A673 (cell line): ENCODE measurements at regions not wholly inside any gene's neighbourhood (a gene's known extent, or its start where the extent isn't known, plus 50 kb on each side); places are given as distances from the start of the nearest gene placed in this dataset.

Source experiments
- BruUV-seq: library from RNA; stranded (reverse); fragments of 400-500 nt; replicated peaks from 2 replicates; lab custom pipeline; 2021; lab: Mats Ljungman, UMichigan
- CTCF ChIA-PET: fragments of 300-600 bp; sonication (Branson Sonifier 250); formaldehyde crosslinking; loops from one replicate; lab custom pipeline; 2022; ENCODE audit warnings: antibody characterized with exemption; lab: Charles Lee
- POLR2A ChIA-PET: fragments of 300-600 bp; sonication (Branson Sonifier 250); formaldehyde crosslinking; loops from one replicate; lab custom pipeline; 2022; ENCODE audit warnings: antibody characterized with exemption; ENCODE audit not compliant: low non-redundant PET; lab: Charles Lee
- DNase-seq: peaks from one replicate; pipeline ENCODE4 v3.0.0-alpha.2; 2015; ENCODE audit warnings: low spot score
- H3K27ac ChIP-seq: fragments of 200-600 bp; sonication (generic); 2 replicates; pipeline ENCODE4 v1.5.1; 2016; ENCODE audit warnings: mixed run types, low read depth, mild to moderate bottlenecking, mixed read lengths, antibody characterized with exemption, low read length; ENCODE audit not compliant: poor library complexity, severe bottlenecking
- H3K27me3 ChIP-seq: fragments of 200-600 bp; sonication (generic); replicated peaks from 2 replicates; pipeline ENCODE4 v1.6.1; 2017; ENCODE audit warnings: mixed run types, low read depth, mild to moderate bottlenecking, mixed read lengths, antibody characterized with exemption, low read length; ENCODE audit not compliant: insufficient read depth, poor library complexity
- H3K36me3 ChIP-seq: fragments of 200-600 bp; sonication (generic); 2 replicates; pipeline ENCODE4 v1.6.1; 2016; ENCODE audit warnings: mixed run types, mild to moderate bottlenecking, mixed read lengths, antibody characterized with exemption, low read length; ENCODE audit not compliant: insufficient read depth, poor library complexity, severe bottlenecking
- H3K4me1 ChIP-seq: fragments of 200-600 bp; sonication (generic); 2 replicates; pipeline ENCODE4 v1.6.1; 2017; ENCODE audit warnings: mixed run types, mild to moderate bottlenecking, mixed read lengths, antibody characterized with exemption, low read length; ENCODE audit not compliant: insufficient read depth, poor library complexity, severe bottlenecking
- H3K4me3 ChIP-seq: fragments of 200-600 bp; sonication (generic); 2 replicates; pipeline ENCODE4 v1.5.1; 2016; ENCODE audit warnings: low read depth, mixed run types, mild to moderate bottlenecking, mixed read lengths, low read length; ENCODE audit not compliant: poor library complexity, severe bottlenecking
- H3K9me3 ChIP-seq: fragments of 200-600 bp; sonication (generic); 2 replicates; pipeline ENCODE4 v1.6.1; 2016; ENCODE audit warnings: mixed run types, low read depth, mild to moderate bottlenecking, mixed read lengths, antibody characterized with exemption, low read length; ENCODE audit not compliant: poor library complexity, severe bottlenecking
- EZH2 ChIP-seq: fragments of 200-600 bp; sonication (generic); IDR thresholded peaks from 2 replicates; pipeline ENCODE4 v1.6.1; 2017; ENCODE audit warnings: borderline replicate concordance, low read depth, mild to moderate bottlenecking, mixed read lengths, antibody characterized with exemption, low read length; ENCODE audit not compliant: poor library complexity, severe bottlenecking
- intact Hi-C: fragments of 100-400 bp; cut with micrococcal nuclease; formaldehyde crosslinking; loops from one replicate; pipeline ENCODE4 v1.10.0; 2022; ENCODE audit not compliant: unreplicated experiment
- TF ChIP-seq, protein P1 (sequence below): fragments of 300-800, 200-600 bp; sonication (generic); conservative IDR thresholded peaks from 2 replicates; pipeline ENCODE4 v1.5.1; 2017; ENCODE audit warnings: low read depth, mild to moderate bottlenecking, antibody characterized with exemption, low read length, moderate library complexity, mixed read lengths

DNA sequence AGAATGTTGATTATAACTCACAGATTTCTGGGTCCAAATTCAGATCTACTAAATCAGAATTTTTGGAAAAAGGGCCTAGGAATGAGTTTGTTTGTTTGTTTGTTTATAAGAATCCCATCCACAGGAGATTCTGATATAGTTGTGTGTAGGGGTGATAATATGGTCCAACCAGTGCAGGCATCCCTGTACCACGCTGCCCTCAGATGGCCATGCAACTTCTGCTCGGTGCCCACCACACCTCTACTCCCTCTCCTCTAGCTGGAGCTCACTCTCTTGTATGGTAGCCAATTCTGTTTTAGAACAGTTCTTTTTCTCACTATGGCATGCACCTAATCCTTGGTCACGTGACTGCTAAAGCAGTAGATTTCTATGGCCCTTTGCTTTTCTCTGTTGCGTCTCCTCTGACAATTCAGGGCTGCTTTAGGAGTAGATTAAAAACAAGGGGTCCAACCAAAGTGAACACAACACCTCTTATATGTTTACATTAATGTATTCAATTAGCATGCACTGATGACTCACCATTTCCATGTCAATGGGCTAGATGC, 103.3 kb upstream of the KCNA4 start:
- POLR2A ChIA-PET = no interaction called here
- no peak overlapping the region for H3K27ac ChIP-seq
- no peaks in the 10 kb centered on the region for H3K36me3 ChIP-seq
- intact Hi-C loops = no loop called here
- CTCF ChIA-PET = no interaction called here
- no peaks in the 10 kb centered on the region for H3K4me1 ChIP-seq
- BruUV-seq = no TSS peak
- H3K4me3 ChIP-seq = no peak overlapping the region
- no peaks in the 10 kb centered on the region for H3K9me3 ChIP-seq
- H3K27me3 ChIP-seq = no peaks in the 10 kb centered on the region
- TF ChIP-seq, protein P1, sequence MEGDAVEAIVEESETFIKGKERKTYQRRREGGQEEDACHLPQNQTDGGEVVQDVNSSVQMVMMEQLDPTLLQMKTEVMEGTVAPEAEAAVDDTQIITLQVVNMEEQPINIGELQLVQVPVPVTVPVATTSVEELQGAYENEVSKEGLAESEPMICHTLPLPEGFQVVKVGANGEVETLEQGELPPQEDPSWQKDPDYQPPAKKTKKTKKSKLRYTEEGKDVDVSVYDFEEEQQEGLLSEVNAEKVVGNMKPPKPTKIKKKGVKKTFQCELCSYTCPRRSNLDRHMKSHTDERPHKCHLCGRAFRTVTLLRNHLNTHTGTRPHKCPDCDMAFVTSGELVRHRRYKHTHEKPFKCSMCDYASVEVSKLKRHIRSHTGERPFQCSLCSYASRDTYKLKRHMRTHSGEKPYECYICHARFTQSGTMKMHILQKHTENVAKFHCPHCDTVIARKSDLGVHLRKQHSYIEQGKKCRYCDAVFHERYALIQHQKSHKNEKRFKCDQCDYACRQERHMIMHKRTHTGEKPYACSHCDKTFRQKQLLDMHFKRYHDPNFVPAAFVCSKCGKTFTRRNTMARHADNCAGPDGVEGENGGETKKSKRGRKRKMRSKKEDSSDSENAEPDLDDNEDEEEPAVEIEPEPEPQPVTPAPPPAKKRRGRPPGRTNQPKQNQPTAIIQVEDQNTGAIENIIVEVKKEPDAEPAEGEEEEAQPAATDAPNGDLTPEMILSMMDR = no peak
- TF ChIP-seq EZH2 = no peak
- no peak for DNase-seq

DNA sequence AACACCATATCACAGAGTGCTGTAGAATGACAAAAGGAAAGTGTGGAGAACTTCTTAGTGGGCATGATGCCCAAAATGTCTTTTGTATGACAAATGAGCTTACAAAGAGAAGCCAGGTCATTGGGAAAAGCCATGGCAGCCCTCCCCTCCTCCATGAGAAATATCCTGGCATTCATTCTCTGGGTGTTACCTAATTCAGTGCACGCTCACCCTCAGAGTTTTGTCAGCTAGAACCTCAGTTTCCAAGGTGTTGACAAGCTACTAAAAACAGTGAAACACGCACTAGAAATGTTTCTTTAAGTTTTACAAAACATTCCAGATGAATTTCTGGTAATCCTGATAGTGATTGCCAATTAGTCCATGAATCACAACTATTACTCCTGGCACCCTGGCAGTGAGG, 105.4 kb upstream of the FSHB start:
- DNase-seq = no peak
- no TSS peak for BruUV-seq
- no peaks in the 10 kb centered on the region for H3K4me1 ChIP-seq
- no peaks in the 10 kb centered on the region for H3K27me3 ChIP-seq
- no peak overlapping the region for H3K27ac ChIP-seq
- no peak overlapping the region for H3K4me3 ChIP-seq
- CTCF ChIA-PET = no interaction called here
- no peaks in the 10 kb centered on the region for H3K36me3 ChIP-seq
- intact Hi-C loops = no loop called here
- TF ChIP-seq, protein P1 = no peak
- TF ChIP-seq EZH2 = no peak
- H3K9me3 ChIP-seq = no peaks in the 10 kb centered on the region
- POLR2A ChIA-PET = interaction anchor here (0.5 kb wide), 1 partner anchor 1254 kb away, joined by 3 read pairs; no protein-coding TSS in a partner anchor

DNA sequence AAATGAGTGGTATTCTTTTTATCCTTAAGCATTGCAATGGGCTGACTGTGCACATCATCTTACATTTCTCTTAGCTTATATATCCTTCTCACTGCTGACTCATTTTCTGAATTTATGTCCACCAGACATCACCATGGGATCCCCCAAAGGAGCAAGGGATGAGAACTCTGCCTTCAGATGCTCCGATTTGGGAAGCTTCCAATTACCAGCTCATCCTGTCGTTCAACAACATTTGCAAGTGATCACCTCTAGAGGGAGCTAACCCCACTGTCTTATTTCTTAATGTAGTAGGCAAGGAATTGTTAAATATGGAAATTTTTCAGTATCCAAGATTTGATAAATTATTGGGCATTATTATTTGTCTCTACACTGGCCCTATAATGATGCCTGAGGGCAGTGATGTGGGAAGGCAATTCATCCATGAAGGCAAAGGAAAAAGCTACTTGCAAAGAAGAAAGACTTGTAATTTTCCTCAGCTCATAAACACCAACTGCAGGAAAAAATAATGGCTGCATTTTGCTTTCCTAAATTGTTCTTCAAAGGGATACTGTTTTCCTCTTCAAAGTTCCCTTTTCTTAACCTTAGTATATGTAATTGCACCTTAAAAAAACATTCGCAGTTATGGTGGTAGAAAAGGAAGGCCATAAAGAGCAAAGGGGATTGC, 102.4 kb upstream of the FSHB start:
- H3K27me3 ChIP-seq = no peaks in the 10 kb centered on the region
- no peak overlapping the region for H3K4me3 ChIP-seq
- ChIA-PET CTCF (interaction anchor here (0.5 to 3.2 kb wide), 17 partner anchors 8 to 790 kb away, joined by 3 to 30 read pairs (median 4); no protein-coding TSS in a partner anchor), POLR2A (no interaction called here)
- no peaks in the 10 kb centered on the region for H3K4me1 ChIP-seq
- TF ChIP-seq EZH2 = no peak
- TF ChIP-seq, protein P1 = peak; percentile 99
- H3K36me3 ChIP-seq = no peaks in the 10 kb centered on the region
- no peaks in the 10 kb centered on the region for H3K9me3 ChIP-seq
- BruUV-seq = no TSS peak
- intact Hi-C loops = loop anchor here (2.0 kb wide), 1 partner anchor 788 kb away; no protein-coding TSS in a partner anchor
- no peak overlapping the region for H3K27ac ChIP-seq
- DNase-seq = peak; percentile 78
